ENCODE measurements at regions not wholly inside any gene's neighbourhood (a gene's known extent, or its start where the extent isn't known, plus 50 kb on each side); places are given as distances from the start of the nearest gene placed in this dataset.

DNA sequence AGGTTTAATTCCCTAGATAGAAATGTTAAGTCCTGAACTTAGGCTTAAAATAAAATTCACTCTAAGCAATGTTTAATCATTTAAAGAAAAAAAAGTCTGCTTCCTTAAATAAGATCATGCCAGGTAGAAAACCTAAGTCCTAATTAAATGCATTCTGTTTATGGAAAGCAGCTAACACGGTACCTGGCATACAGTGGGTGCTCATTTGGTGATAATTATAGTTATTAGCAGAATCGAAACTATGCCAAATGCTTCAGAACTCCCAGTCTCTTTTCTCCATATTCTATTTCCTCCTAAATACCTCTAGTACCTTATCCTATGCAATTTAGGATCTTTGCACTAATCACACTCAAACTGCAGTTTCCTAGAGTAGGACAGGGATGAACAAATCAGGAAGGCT is 331.8 kb downstream of the EPHA7 start:
- Histone ChIP-seq H4K20me1 (ENCODE audit: control insufficient read depth, extremely low read depth, insufficient read depth, low read length) (no peaks in the 10 kb centered on the region), H3K36me3 (ENCODE audit: control insufficient read depth in 2 of 2, extremely low read depth in 1 of 2, insufficient read depth in 2 of 2, low read length in 2 of 2) (no peaks in the 10 kb centered on the region), H3K4me1 (ENCODE audit: control insufficient read depth, extremely low read depth, insufficient read depth, low read length) (no peaks in the 10 kb centered on the region), H3K9me3 (ENCODE audit: control insufficient read depth, low read depth, low read length) (no peaks in the 10 kb centered on the region), H3K79me2 (ENCODE audit: control insufficient read depth, insufficient read depth, low read length) (no peaks in the 10 kb centered on the region), H3K4me2 (ENCODE audit: control insufficient read depth, extremely low read depth, insufficient read depth, low read depth, low read length) (no peak overlapping the region), H3K4me3 (ENCODE audit: control insufficient read depth in 2 of 3, extremely low read depth in 1 of 3, insufficient read depth in 2 of 3, low read depth in 1 of 3, low read length in 3 of 3) (no peak overlapping the region), H3K9me1 (ENCODE audit: control insufficient read depth, extremely low read depth, insufficient read depth, low read length) (no peaks in the 10 kb centered on the region), H3K27me3 (ENCODE audit: control insufficient read depth, extremely low read depth, insufficient read depth, low read length) (no peaks in the 10 kb centered on the region), H3K9ac (ENCODE audit: control insufficient read depth, extremely low read depth, insufficient read depth, low read length) (no peak overlapping the region), H3K27ac (ENCODE audit: control insufficient read depth, insufficient read depth, low read length) (no peak overlapping the region), H2AFZ (ENCODE audit: control insufficient read depth, low read length) (no peak overlapping the region)
- dilution Hi-C loops (cut with MboI; ENCODE audit: extremely low pct_ligation_motif_present, low sequenced_read_pairs) = no loop called here
- DNase-seq (ENCODE audit: low read depth, low spot score) (no peak), FAIRE-seq (no peak)
- TF ChIP-seq, protein P1, sequence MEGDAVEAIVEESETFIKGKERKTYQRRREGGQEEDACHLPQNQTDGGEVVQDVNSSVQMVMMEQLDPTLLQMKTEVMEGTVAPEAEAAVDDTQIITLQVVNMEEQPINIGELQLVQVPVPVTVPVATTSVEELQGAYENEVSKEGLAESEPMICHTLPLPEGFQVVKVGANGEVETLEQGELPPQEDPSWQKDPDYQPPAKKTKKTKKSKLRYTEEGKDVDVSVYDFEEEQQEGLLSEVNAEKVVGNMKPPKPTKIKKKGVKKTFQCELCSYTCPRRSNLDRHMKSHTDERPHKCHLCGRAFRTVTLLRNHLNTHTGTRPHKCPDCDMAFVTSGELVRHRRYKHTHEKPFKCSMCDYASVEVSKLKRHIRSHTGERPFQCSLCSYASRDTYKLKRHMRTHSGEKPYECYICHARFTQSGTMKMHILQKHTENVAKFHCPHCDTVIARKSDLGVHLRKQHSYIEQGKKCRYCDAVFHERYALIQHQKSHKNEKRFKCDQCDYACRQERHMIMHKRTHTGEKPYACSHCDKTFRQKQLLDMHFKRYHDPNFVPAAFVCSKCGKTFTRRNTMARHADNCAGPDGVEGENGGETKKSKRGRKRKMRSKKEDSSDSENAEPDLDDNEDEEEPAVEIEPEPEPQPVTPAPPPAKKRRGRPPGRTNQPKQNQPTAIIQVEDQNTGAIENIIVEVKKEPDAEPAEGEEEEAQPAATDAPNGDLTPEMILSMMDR (optimal IDR thresholded peaks at IDR 0.05 in 1 of 3, IDR thresholded peaks at IDR 0.05 in 1 of 3, conservative IDR thresholded peaks at IDR 0.05 in 1 of 3; ENCODE audit: extremely low read depth in 1 of 3, insufficient read depth in 2 of 3, low read length in 3 of 3) = no peak
- no peak for TF ChIP-seq EZH2 (IDR thresholded peaks at IDR 0.05; ENCODE audit: low read length)

GRCh38 chr6:93086351-93086750 is 333.0 kb downstream of the EPHA7 start:
- DNase-seq (ENCODE audit: low read depth, low spot score) = no peak
- dilution Hi-C loops (cut with MboI; ENCODE audit: extremely low pct_ligation_motif_present, low sequenced_read_pairs) = no loop called here
- H3K79me2 ChIP-seq (ENCODE audit: control insufficient read depth, insufficient read depth, low read length) = no peaks in the 10 kb centered on the region
- no peak for FAIRE-seq
- H3K27me3 ChIP-seq (ENCODE audit: control insufficient read depth, extremely low read depth, insufficient read depth, low read length) = no peaks in the 10 kb centered on the region
- no peak overlapping the region for H3K4me3 ChIP-seq (ENCODE audit: control insufficient read depth in 2 of 3, extremely low read depth in 1 of 3, insufficient read depth in 2 of 3, low read depth in 1 of 3, low read length in 3 of 3)
- no peak for TF ChIP-seq EZH2 (IDR thresholded peaks at IDR 0.05; ENCODE audit: low read length)
- TF ChIP-seq, protein P1 (optimal IDR thresholded peaks at IDR 0.05 in 1 of 3, IDR thresholded peaks at IDR 0.05 in 1 of 3, conservative IDR thresholded peaks at IDR 0.05 in 1 of 3; ENCODE audit: extremely low read depth in 1 of 3, insufficient read depth in 2 of 3, low read length in 3 of 3) = no peak
- no peaks in the 10 kb centered on the region for H4K20me1 ChIP-seq (ENCODE audit: control insufficient read depth, extremely low read depth, insufficient read depth, low read length)
- H3K36me3 ChIP-seq (ENCODE audit: control insufficient read depth in 2 of 2, extremely low read depth in 1 of 2, insufficient read depth in 2 of 2, low read length in 2 of 2) = no peaks in the 10 kb centered on the region
- no peaks in the 10 kb centered on the region for H3K4me1 ChIP-seq (ENCODE audit: control insufficient read depth, extremely low read depth, insufficient read depth, low read length)
- no peak overlapping the region for H3K4me2 ChIP-seq (ENCODE audit: control insufficient read depth, extremely low read depth, insufficient read depth, low read depth, low read length)
- H2AFZ ChIP-seq (ENCODE audit: control insufficient read depth, low read length) = no peak overlapping the region
- H3K27ac ChIP-seq (ENCODE audit: control insufficient read depth, insufficient read depth, low read length) = no peak overlapping the region
- H3K9me3 ChIP-seq (ENCODE audit: control insufficient read depth, low read depth, low read length) = no peaks in the 10 kb centered on the region
- no peak overlapping the region for H3K9ac ChIP-seq (ENCODE audit: control insufficient read depth, extremely low read depth, insufficient read depth, low read length)
- no peaks in the 10 kb centered on the region for H3K9me1 ChIP-seq (ENCODE audit: control insufficient read depth, extremely low read depth, insufficient read depth, low read length)

All from keratinocyte (primary cell).